ENCODE measurements at regions not wholly inside any gene's neighbourhood (a gene's known extent, or its start where the extent isn't known, plus 50 kb on each side); places are given as distances from the start of the nearest gene placed in this dataset.

DNA sequence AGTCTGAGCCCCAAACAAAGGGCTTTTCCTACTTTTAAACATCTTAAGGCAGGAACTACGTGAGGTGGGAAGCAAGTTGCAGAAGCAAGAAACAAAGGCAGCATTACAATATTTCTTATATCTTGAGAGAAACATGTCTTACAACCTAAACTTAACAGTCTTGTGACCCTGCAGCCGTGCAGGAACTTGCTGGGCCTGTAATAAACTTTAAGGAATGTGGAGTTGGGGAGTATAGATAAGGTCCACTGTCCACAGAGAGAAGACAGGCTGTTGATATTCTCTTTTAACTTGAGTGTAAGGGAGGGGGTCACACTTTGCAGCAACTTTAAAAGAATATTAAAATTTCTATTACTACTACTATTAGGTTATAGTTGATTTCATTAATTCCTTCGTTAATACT, 214.6 kb upstream of the HTR2A start:
- Histone ChIP-seq H3K27me3 (no peaks in the 10 kb centered on the region), H3K27ac (no peak overlapping the region), H3K9me3 (no peaks in the 10 kb centered on the region), H3K36me3 (no peaks in the 10 kb centered on the region), H3K4me1 (no peaks in the 10 kb centered on the region), H3K4me3 (no peak overlapping the region)
- no peak for DNase-seq (ENCODE audit: extremely low spot score in 2 of 2)
- TF ChIP-seq POLR2AphosphoS5 (IDR thresholded peaks at IDR 0.05; ENCODE audit: insufficient read depth in 1 of 2, low read depth in 1 of 2): no peak
- TF ChIP-seq, protein P1, sequence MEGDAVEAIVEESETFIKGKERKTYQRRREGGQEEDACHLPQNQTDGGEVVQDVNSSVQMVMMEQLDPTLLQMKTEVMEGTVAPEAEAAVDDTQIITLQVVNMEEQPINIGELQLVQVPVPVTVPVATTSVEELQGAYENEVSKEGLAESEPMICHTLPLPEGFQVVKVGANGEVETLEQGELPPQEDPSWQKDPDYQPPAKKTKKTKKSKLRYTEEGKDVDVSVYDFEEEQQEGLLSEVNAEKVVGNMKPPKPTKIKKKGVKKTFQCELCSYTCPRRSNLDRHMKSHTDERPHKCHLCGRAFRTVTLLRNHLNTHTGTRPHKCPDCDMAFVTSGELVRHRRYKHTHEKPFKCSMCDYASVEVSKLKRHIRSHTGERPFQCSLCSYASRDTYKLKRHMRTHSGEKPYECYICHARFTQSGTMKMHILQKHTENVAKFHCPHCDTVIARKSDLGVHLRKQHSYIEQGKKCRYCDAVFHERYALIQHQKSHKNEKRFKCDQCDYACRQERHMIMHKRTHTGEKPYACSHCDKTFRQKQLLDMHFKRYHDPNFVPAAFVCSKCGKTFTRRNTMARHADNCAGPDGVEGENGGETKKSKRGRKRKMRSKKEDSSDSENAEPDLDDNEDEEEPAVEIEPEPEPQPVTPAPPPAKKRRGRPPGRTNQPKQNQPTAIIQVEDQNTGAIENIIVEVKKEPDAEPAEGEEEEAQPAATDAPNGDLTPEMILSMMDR (IDR thresholded peaks at IDR 0.05): no peak
- no peak for TF ChIP-seq POLR2A (IDR thresholded peaks at IDR 0.05)
- intact Hi-C loops (cut with DNase I): no loop called here

DNA sequence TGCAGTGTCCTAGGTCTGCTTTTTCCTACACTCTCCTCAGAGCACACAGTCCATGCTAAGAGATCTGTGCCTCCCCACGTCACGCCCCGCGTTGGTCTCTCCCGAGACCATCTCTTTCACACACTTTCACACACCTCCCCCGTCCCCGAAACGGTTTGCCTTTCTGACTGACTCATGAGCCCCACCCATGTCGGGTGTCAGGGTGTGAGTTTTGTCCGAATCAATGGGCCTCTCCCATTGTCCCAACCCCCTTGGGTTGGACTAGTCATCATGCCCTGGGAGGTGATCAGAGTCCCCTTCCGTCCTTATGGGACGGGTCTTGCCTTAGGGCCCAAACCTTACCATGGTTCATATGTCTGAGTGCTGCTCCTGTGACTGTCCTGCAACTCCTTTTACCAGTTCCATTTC, 214.0 kb upstream of the HTR2A start:
- H3K36me3 ChIP-seq: no peaks in the 10 kb centered on the region
- H3K4me3 ChIP-seq: no peak overlapping the region
- DNase-seq (ENCODE audit: extremely low spot score in 2 of 2): no peak
- H3K4me1 ChIP-seq: no peaks in the 10 kb centered on the region
- TF ChIP-seq POLR2AphosphoS5 (IDR thresholded peaks at IDR 0.05; ENCODE audit: insufficient read depth in 1 of 2, low read depth in 1 of 2): no peak
- TF ChIP-seq, protein P1 (IDR thresholded peaks at IDR 0.05): no peak
- TF ChIP-seq POLR2A (IDR thresholded peaks at IDR 0.05): no peak
- no peak overlapping the region for H3K27ac ChIP-seq
- no peaks in the 10 kb centered on the region for H3K9me3 ChIP-seq
- intact Hi-C loops (cut with DNase I): no loop called here
- no peaks in the 10 kb centered on the region for H3K27me3 ChIP-seq

GRCh38 chr13:47110141-47110540, 213.3 kb upstream of the HTR2A start:
- Histone ChIP-seq H3K27me3 (no peaks in the 10 kb centered on the region), H3K36me3 (no peaks in the 10 kb centered on the region), H3K4me3 (no peak overlapping the region), H3K27ac (no peak overlapping the region), H3K9me3 (no peaks in the 10 kb centered on the region), H3K4me1 (no peaks in the 10 kb centered on the region)
- no peak for DNase-seq (ENCODE audit: extremely low spot score in 2 of 2)
- TF ChIP-seq, protein P1 (IDR thresholded peaks at IDR 0.05): no peak
- TF ChIP-seq POLR2AphosphoS5 (IDR thresholded peaks at IDR 0.05; ENCODE audit: insufficient read depth in 1 of 2, low read depth in 1 of 2): no peak
- no peak for TF ChIP-seq POLR2A (IDR thresholded peaks at IDR 0.05)
- intact Hi-C loops (cut with DNase I): no loop called here

DNA sequence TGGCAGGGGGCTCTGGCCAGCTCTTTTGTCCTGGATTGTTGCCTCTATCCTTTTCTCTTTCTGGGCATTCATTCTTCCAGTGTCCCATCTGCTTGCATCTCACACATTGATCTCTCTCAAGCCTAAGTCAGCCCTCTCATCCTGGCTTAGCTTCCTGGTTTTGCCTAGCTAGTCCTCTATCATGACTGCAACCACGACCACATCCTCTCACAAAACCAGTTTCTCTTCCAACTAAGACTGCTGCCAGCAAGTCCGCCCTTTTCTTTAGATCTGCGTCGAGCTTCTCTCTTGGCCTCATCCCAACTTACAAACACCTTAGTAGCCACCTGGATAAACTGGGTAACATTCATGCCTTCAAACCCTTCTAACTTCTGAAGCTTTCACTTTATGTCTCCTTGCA, 212.2 kb upstream of the HTR2A start:
- H3K27me3 ChIP-seq: no peaks in the 10 kb centered on the region
- H3K36me3 ChIP-seq: no peaks in the 10 kb centered on the region
- no peak overlapping the region for H3K27ac ChIP-seq
- no peaks in the 10 kb centered on the region for H3K9me3 ChIP-seq
- H3K4me1 ChIP-seq: no peaks in the 10 kb centered on the region
- intact Hi-C loops (cut with DNase I): no loop called here
- no peak for DNase-seq (ENCODE audit: extremely low spot score in 2 of 2)
- no peak overlapping the region for H3K4me3 ChIP-seq
- no peak for TF ChIP-seq POLR2A (IDR thresholded peaks at IDR 0.05)
- TF ChIP-seq, protein P1 (IDR thresholded peaks at IDR 0.05): no peak
- TF ChIP-seq POLR2AphosphoS5 (IDR thresholded peaks at IDR 0.05; ENCODE audit: insufficient read depth in 1 of 2, low read depth in 1 of 2): no peak

- no peak for DNase-seq (ENCODE audit: extremely low spot score in 2 of 2)
- H3K27ac ChIP-seq: no peak overlapping the region
- H3K4me1 ChIP-seq: no peaks in the 10 kb centered on the region
- no peaks in the 10 kb centered on the region for H3K9me3 ChIP-seq
- TF ChIP-seq, protein P1 (IDR thresholded peaks at IDR 0.05): no peak
- TF ChIP-seq POLR2A (IDR thresholded peaks at IDR 0.05) (no peak), POLR2AphosphoS5 (IDR thresholded peaks at IDR 0.05; ENCODE audit: insufficient read depth in 1 of 2, low read depth in 1 of 2) (no peak)
- intact Hi-C loops (cut with DNase I): no loop called here
- H3K36me3 ChIP-seq: no peaks in the 10 kb centered on the region
- H3K27me3 ChIP-seq: no peaks in the 10 kb centered on the region
- H3K4me3 ChIP-seq: no peak overlapping the region
Measured at GRCh38 chr13:47100214-47100853, 203.5 kb upstream of the HTR2A start.

All from vagina (tissue), 2 donors.